Immature natural killer cell (primary cell): ENCODE measurements at regions not wholly inside any gene's neighbourhood (a gene's known extent, or its start where the extent isn't known, plus 50 kb on each side); places are given as distances from the start of the nearest gene placed in this dataset.

Experiments
- DNase-seq, 3 donors: peaks; one replicate each; pipeline ENCODE4 v3.0.0; 2022; ENCODE audit warnings: mixed read lengths in 1 of 3
- H3K27ac Mint-ChIP-seq, 6 donors: one replicate each; pipeline ENCODE4 v1.8.0; 2020; ENCODE audit warnings: mixed read lengths in 6 of 6, mild to moderate bottlenecking in 5 of 6, inconsistent platforms in 4 of 6, moderate library complexity in 3 of 6
- H3K27me3 Mint-ChIP-seq, 3 donors: one replicate each; pipeline ENCODE4 v1.8.0; 2020 to 2021; ENCODE audit warnings: low read depth in 3 of 3, mild to moderate bottlenecking in 3 of 3, mixed read lengths in 3 of 3, moderate library complexity in 3 of 3, inconsistent platforms in 1 of 3
- H3K36me3 Mint-ChIP-seq, 3 donors: one replicate each; pipeline ENCODE4 v1.8.0; 2020; ENCODE audit warnings: mixed read lengths in 3 of 3, inconsistent platforms in 2 of 3, mild to moderate bottlenecking in 2 of 3
- H3K4me1 Mint-ChIP-seq, 2 donors: one replicate each; pipeline ENCODE4 v1.8.0; 2020; ENCODE audit warnings: inconsistent platforms in 2 of 2, mild to moderate bottlenecking in 2 of 2, mixed read lengths in 2 of 2, moderate library complexity in 1 of 2
- H3K4me3 Mint-ChIP-seq, 5 donors: one replicate each; pipeline ENCODE4 v1.8.0; 2020; ENCODE audit warnings: mild to moderate bottlenecking in 5 of 5, mixed read lengths in 5 of 5, inconsistent platforms in 3 of 5, moderate library complexity in 3 of 5
- H3K9me3 Mint-ChIP-seq, 6 donors: one replicate each; pipeline ENCODE4 v1.8.0; 2020; ENCODE audit warnings: mild to moderate bottlenecking in 6 of 6, mixed read lengths in 6 of 6, inconsistent platforms in 4 of 6, moderate library complexity in 3 of 6

DNA sequence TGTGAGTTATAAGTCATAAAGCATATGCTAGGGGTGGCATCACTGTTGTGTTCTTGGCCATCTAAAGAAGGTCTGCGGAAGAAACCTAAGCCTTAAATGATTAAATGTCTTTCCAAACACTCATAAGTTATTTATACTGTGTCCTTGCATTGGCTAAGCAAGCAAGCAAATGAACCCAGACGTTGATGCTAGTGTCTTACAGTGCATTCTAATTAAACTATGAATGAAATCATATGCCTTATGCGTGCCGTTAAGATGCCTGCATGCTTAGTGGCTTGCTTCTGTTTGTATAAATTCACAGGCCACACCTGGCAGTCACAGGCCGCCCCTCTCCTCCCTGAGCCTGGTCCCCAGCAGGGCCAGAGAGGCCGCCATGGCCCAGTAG, 49.9 kb downstream of the RIN2 start:
- no peak overlapping the region for H3K4me3 Mint-ChIP-seq
- H3K9me3 Mint-ChIP-seq = no peaks in the 10 kb centered on the region
- H3K27me3 Mint-ChIP-seq = peaks cover 2 to 8% (median 4%) of the 10 kb centered on the region in 3 donors
- H3K4me1 Mint-ChIP-seq = no peaks in the 10 kb centered on the region
- no peak for DNase-seq
- H3K36me3 Mint-ChIP-seq = no peaks in the 10 kb centered on the region
- no peak overlapping the region for H3K27ac Mint-ChIP-seq

DNA sequence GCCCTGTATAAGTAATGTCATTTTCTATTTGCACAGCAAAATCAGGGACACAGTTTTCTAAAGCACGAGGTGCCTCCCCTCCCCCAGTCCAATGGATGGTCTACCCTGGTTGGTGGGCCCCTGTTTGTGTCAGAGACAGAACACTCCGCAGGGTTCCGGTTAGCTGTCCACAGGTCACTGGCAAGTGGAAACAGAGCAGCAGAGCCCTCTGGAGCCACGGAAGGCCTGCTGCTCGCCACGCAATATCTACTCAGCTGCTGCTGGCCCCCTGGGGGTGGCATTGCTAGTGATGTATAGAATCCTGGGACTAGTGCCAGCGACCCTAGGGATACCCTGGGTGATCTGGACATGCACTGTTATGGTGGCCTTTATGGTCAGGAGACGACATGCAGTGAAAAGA, 50.4 kb downstream of the RIN2 start:
- Mint-ChIP-seq H3K27ac (no peak overlapping the region), H3K36me3 (no peaks in the 10 kb centered on the region), H3K9me3 (no peaks in the 10 kb centered on the region), H3K4me1 (no peaks in the 10 kb centered on the region), H3K27me3 (peaks cover 2 to 8% (median 2%) of the 10 kb centered on the region in 3 donors), H3K4me3 (no peak overlapping the region)
- DNase-seq = no peak

- no peak for DNase-seq
- Mint-ChIP-seq H3K27ac (no peak overlapping the region), H3K9me3 (no peaks in the 10 kb centered on the region), H3K27me3 (peaks cover 2 to 6% (median 2%) of the 10 kb centered on the region in 3 donors), H3K4me1 (no peaks in the 10 kb centered on the region), H3K4me3 (no peak overlapping the region), H3K36me3 (no peaks in the 10 kb centered on the region)
These were observed 51.4 kb downstream of the RIN2 start for GRCh38 chr20:19809505-19809904.

- H3K4me1 Mint-ChIP-seq = no peaks in the 10 kb centered on the region
- no peak overlapping the region for H3K4me3 Mint-ChIP-seq
- no peaks in the 10 kb centered on the region for H3K36me3 Mint-ChIP-seq
- peaks cover 0 to 4% (median 0%) of the 10 kb centered on the region in 3 donors for H3K27me3 Mint-ChIP-seq
- no peak overlapping the region for H3K27ac Mint-ChIP-seq
- DNase-seq = no peak
- H3K9me3 Mint-ChIP-seq = no peaks in the 10 kb centered on the region
These were observed 53.2 kb downstream of the RIN2 start for GRCh38 chr20:19811231-19811630.

DNA sequence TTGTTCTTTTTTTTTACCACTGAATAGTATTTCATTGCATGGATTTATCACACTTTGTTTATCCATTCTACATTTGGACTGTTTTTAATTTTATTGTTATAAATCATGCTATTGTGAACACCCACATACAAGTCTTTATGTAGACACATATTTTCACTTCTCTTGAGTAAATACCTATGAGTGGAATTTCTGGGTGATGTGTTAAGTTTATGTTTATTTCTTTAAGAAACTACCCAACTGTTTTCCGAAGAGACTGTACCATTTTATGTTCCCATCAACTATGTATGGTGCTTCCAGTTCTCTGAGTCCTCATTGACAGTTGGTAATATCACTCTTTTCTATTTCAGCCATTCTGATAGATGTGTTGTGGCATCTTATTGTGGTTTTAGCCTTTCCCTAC, 54.0 kb downstream of the RIN2 start:
- H3K4me3 Mint-ChIP-seq = no peak overlapping the region
- no peak for DNase-seq
- H3K9me3 Mint-ChIP-seq = no peaks in the 10 kb centered on the region
- H3K36me3 Mint-ChIP-seq = no peaks in the 10 kb centered on the region
- H3K27me3 Mint-ChIP-seq = peaks cover 0 to 6% (median 0%) of the 10 kb centered on the region in 3 donors
- H3K4me1 Mint-ChIP-seq = no peaks in the 10 kb centered on the region
- H3K27ac Mint-ChIP-seq = no peak overlapping the region

- no peak for DNase-seq
- Mint-ChIP-seq H3K36me3 (no peaks in the 10 kb centered on the region), H3K27me3 (peaks cover 0 to 6% (median 0%) of the 10 kb centered on the region in 3 donors)
These were observed 54.6 kb downstream of the RIN2 start for GRCh38 chr20:19812696-19813095.

DNA sequence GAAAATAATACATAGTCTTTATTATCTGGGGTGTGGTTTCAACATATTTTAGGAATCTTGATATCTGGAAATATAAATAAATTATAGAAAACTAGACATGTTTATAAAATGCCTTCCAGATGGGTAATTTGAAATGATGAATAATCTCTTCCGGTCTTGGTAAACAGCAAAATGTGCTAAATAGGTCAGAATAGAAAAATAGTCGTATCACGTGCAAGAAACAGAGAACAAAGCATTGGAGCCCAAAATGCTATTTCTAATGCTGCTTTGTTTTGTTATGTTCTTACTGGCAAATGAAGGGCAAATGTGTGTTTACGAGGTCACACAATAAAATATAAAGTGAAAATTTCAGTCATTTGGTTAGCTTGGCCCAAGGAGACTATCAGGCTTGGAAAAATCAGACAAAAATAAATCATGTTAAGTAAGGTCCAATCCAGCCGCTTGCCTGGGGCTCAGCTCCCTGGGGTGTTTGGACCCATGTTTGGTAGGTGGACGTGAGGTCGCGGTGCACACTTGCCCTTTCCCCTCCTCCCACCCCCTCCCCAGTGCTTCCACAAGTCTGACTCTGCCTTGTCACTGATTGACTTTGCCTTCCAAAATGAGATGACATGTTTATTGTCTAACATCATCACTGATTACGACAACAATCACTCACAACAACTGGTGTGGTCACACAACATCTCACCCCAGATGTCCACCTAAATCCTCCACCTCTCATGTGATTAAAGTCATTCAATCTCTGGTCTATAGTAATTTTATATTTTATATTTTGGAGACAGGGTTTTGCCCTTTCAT, 56.0 kb downstream of the RIN2 start:
- no peak for DNase-seq
- peaks cover 0 to 6% (median 0%) of the 10 kb centered on the region in 3 donors for H3K27me3 Mint-ChIP-seq
- no peak overlapping the region for H3K27ac Mint-ChIP-seq
- no peaks in the 10 kb centered on the region for H3K9me3 Mint-ChIP-seq
- H3K36me3 Mint-ChIP-seq = no peaks in the 10 kb centered on the region
- no peak overlapping the region for H3K4me3 Mint-ChIP-seq
- no peaks in the 10 kb centered on the region for H3K4me1 Mint-ChIP-seq

More at GRCh38 chr20:19812696-19813095, 54.6 kb downstream of the RIN2 start:
- no peaks in the 10 kb centered on the region for H3K4me1 Mint-ChIP-seq
- no peaks in the 10 kb centered on the region for H3K9me3 Mint-ChIP-seq
- no peak overlapping the region for H3K4me3 Mint-ChIP-seq
- H3K27ac Mint-ChIP-seq = no peak overlapping the region

DNA sequence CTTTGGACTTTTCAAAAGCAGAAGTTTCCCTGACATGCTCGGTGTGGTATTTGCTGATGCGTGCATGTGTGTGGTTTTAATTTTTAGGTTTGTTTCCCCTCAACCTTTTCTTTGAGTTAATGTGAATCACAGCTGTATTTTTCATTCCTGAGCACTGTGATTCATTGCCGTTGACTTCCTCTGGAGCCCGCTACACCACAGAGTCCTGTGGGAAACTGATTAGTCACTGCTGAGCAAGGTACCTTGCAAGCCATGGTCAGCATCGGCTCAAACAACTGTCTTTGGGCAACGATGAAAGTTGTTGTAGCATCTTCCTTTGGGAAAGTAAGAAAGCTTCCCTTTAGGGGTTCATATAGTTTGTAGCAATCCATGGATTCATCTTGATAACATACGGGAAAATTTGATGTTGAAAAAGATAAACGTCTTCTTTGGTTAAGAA, 57.5 kb downstream of the RIN2 start:
- Mint-ChIP-seq H3K4me1 (no peaks in the 10 kb centered on the region), H3K27ac (no peak overlapping the region), H3K9me3 (no peaks in the 10 kb centered on the region), H3K36me3 (no peaks in the 10 kb centered on the region), H3K4me3 (no peak overlapping the region), H3K27me3 (peaks cover 0 to 6% (median 0%) of the 10 kb centered on the region in 3 donors)
- DNase-seq = no peak

GRCh38 chr20:19816386-19816785, 58.3 kb downstream of the RIN2 start:
- Mint-ChIP-seq H3K27ac (no peak overlapping the region), H3K4me3 (no peak overlapping the region), H3K27me3 (peaks cover 0 to 3% (median 0%) of the 10 kb centered on the region in 3 donors), H3K9me3 (no peaks in the 10 kb centered on the region), H3K36me3 (no peaks in the 10 kb centered on the region), H3K4me1 (no peaks in the 10 kb centered on the region)
- no peak for DNase-seq

- H3K27ac Mint-ChIP-seq = no peak overlapping the region
- no peaks in the 10 kb centered on the region for H3K4me1 Mint-ChIP-seq
- H3K4me3 Mint-ChIP-seq = no peak overlapping the region
- H3K36me3 Mint-ChIP-seq = no peaks in the 10 kb centered on the region
- H3K27me3 Mint-ChIP-seq = peaks cover 0 to 3% (median 0%) of the 10 kb centered on the region in 3 donors
- H3K9me3 Mint-ChIP-seq = no peaks in the 10 kb centered on the region
- DNase-seq = no peak
These were observed 59.0 kb downstream of the RIN2 start for GRCh38 chr20:19817017-19817416.

GRCh38 chr20:19819149-19819548, 61.1 kb downstream of the RIN2 start:
- H3K36me3 Mint-ChIP-seq = no peaks in the 10 kb centered on the region
- H3K9me3 Mint-ChIP-seq = no peaks in the 10 kb centered on the region
- H3K27me3 Mint-ChIP-seq = peaks cover 0 to 3% (median 0%) of the 10 kb centered on the region in 3 donors
- H3K4me3 Mint-ChIP-seq = no peak overlapping the region
- no peak for DNase-seq
- no peaks in the 10 kb centered on the region for H3K4me1 Mint-ChIP-seq
- no peak overlapping the region for H3K27ac Mint-ChIP-seq

- H3K27ac Mint-ChIP-seq = no peak overlapping the region
These were observed 62.6 kb downstream of the RIN2 start for GRCh38 chr20:19820555-19821211.

DNA sequence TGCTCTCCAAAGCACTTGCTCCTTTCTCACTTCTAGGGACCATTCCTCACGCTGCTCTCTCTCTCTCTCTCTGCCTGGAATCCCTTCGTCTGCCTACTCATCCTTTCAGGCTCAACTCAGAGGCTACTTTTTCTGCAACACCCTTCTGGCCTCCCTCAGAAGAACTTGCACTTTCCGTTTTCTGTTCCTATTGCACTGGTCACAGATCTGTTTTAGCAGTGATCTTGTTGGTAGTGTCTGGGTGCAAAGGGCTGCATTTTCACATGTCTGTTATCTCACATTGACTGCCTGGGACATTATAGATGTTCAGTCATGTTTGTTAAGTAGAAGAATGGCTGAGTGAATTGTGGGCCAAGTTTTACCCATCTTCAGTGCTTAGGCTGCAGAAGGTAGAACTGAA, 63.5 kb downstream of the RIN2 start:
- no peaks in the 10 kb centered on the region for H3K9me3 Mint-ChIP-seq
- H3K4me3 Mint-ChIP-seq = no peak overlapping the region
- peaks cover 0 to under 1% (median 0%) of the 10 kb centered on the region in 3 donors for H3K27me3 Mint-ChIP-seq
- DNase-seq = no peak
- no peak overlapping the region for H3K27ac Mint-ChIP-seq
- no peaks in the 10 kb centered on the region for H3K36me3 Mint-ChIP-seq
- no peaks in the 10 kb centered on the region for H3K4me1 Mint-ChIP-seq

More at GRCh38 chr20:19820555-19821211, 62.6 kb downstream of the RIN2 start:
- Mint-ChIP-seq H3K4me3 (no peak overlapping the region), H3K36me3 (no peaks in the 10 kb centered on the region), H3K4me1 (no peaks in the 10 kb centered on the region), H3K27me3 (peaks cover 0 to 3% (median 0%) of the 10 kb centered on the region in 3 donors), H3K9me3 (no peaks in the 10 kb centered on the region)
- DNase-seq = no peak

GRCh38 chr20:19823216-19823615, 65.2 kb downstream of the RIN2 start:
- no peak overlapping the region for H3K27ac Mint-ChIP-seq
- H3K4me3 Mint-ChIP-seq = no peak overlapping the region
- no peaks in the 10 kb centered on the region for H3K36me3 Mint-ChIP-seq
- DNase-seq = no peak
- H3K27me3 Mint-ChIP-seq = peaks cover 0 to 1% (median 0%) of the 10 kb centered on the region in 3 donors
- no peaks in the 10 kb centered on the region for H3K9me3 Mint-ChIP-seq
- H3K4me1 Mint-ChIP-seq = peaks cover 4 to 7% of the 10 kb centered on the region in 2 donors
